ENCODE measurements at regions not wholly inside any gene's neighbourhood (a gene's known extent, or its start where the extent isn't known, plus 50 kb on each side); places are given as distances from the start of the nearest gene placed in this dataset.

DNA sequence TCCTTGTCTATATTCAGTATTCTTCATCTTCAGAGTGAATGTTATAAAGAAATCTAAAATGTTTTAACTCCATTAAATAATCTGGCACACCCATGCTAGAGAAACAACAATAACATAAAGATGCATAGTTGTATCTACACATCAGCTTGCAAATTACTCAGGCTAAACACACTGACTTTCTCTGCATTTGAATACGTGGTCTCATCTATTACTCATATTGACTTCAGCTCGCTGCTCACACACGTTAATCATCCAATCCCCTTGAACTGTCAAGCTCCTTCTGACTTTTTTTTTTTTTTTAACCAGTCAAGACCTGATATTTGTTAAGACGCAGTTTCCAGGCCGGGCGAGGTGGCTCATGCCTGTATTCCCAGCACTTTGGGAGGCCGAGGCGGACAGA, 1137.3 kb upstream of the CADM2 start:
- intact Hi-C loops (cut with DNase I), result no loop called here
- H3K4me1 ChIP-seq, result no peaks in the 10 kb centered on the region
- DNase-seq, result peak in 1 of 4 donors; percentile 23
- no peaks in the 10 kb centered on the region for H3K27me3 ChIP-seq
- TF ChIP-seq CTCF (IDR thresholded peaks at IDR 0.05), result no peak
- no peaks in the 10 kb centered on the region for H3K9me3 ChIP-seq
- no peak for ATAC-seq
- no peaks in the 10 kb centered on the region for H3K36me3 ChIP-seq
- H3K27ac ChIP-seq, result no peak overlapping the region
- no peak overlapping the region for H3K4me3 ChIP-seq

DNA sequence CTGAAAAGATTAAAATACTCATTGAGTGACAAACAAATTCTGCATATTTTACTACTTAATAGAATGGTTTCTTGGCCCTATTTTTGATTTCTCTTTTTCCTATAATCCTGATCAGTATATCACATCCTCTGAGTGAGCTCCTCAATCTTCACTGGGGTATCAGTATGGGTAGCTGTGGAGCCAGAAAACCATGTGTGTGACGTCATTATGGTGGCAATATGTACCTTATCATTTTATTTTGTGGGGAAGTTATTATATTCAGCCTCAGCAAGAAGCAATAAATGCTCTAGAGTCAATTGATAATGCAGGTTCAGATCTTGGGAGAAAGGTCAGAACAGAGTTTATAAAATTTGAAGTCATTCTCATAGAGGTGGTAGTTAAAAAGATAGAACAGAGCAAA, 1135.7 kb upstream of the CADM2 start:
- DNase-seq (no peak), ATAC-seq (no peak)
- H3K4me1 ChIP-seq, result no peaks in the 10 kb centered on the region
- H3K27me3 ChIP-seq, result no peaks in the 10 kb centered on the region
- intact Hi-C loops (cut with DNase I), result no loop called here
- H3K4me3 ChIP-seq, result no peak overlapping the region
- H3K9me3 ChIP-seq, result no peaks in the 10 kb centered on the region
- H3K27ac ChIP-seq, result no peak overlapping the region
- H3K36me3 ChIP-seq, result no peaks in the 10 kb centered on the region
- no peak for TF ChIP-seq CTCF (IDR thresholded peaks at IDR 0.05)

- Histone ChIP-seq H3K4me3 (no peak overlapping the region), H3K36me3 (no peaks in the 10 kb centered on the region), H3K9me3 (peaks cover 0 to 20% of the 10 kb centered on the region in 2 donors), H3K27ac (no peak overlapping the region), H3K27me3 (no peaks in the 10 kb centered on the region), H3K4me1 (no peaks in the 10 kb centered on the region)
- intact Hi-C loops (cut with DNase I), result no loop called here
- TF ChIP-seq CTCF (IDR thresholded peaks at IDR 0.05), result no peak
- DNase-seq (no peak), ATAC-seq (no peak)
These were observed 1123.7 kb upstream of the CADM2 start for GRCh38 chr3:83835040-83835439.

DNA sequence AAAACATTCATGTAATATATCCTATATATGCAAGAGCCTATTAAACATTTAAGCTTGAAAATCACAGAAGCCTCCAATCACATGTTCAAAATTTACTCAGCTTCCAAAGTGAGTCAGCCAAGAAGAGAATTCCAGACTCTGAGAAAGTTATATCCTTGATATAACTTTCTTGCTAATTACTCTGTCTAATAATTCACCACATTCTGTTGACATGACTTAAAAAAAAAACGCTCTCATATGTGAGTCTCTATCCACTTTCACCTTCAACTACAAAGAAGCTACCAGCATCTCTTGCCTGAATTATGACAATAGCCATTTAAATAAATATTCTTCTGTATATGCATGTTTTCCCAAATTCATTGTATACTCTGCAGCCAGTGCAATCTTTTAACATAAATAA, 1116.3 kb upstream of the CADM2 start:
- Histone ChIP-seq H3K9me3 (peaks cover 0 to 9% of the 10 kb centered on the region in 2 donors), H3K4me3 (no peak overlapping the region), H3K4me1 (no peaks in the 10 kb centered on the region), H3K27ac (no peak overlapping the region), H3K36me3 (no peaks in the 10 kb centered on the region), H3K27me3 (no peaks in the 10 kb centered on the region)
- TF ChIP-seq CTCF (IDR thresholded peaks at IDR 0.05), result no peak
- ATAC-seq, result no peak
- DNase-seq, result no peak
- intact Hi-C loops (cut with DNase I), result no loop called here

GRCh38 chr3:83843716-83844115, 1115.1 kb upstream of the CADM2 start:
- intact Hi-C loops (cut with DNase I), result no loop called here
- ATAC-seq (no peak), DNase-seq (no peak)
- TF ChIP-seq CTCF (IDR thresholded peaks at IDR 0.05), result no peak
- no peaks in the 10 kb centered on the region for H3K27me3 ChIP-seq
- no peaks in the 10 kb centered on the region for H3K36me3 ChIP-seq
- H3K27ac ChIP-seq, result no peak overlapping the region
- H3K4me3 ChIP-seq, result no peak overlapping the region
- peaks cover 0 to 9% of the 10 kb centered on the region in 2 donors for H3K9me3 ChIP-seq
- H3K4me1 ChIP-seq, result no peaks in the 10 kb centered on the region

Measured in left lung (tissue), 4 donors.